Muscle of back (tissue), 3 donors: ENCODE measurements at regions not wholly inside any gene's neighbourhood (a gene's known extent, or its start where the extent isn't known, plus 50 kb on each side); places are given as distances from the start of the nearest gene placed in this dataset.

ENCODE experiments used
- DNase-seq, 3 donors: peaks; one replicate each; pipeline versions ENCODE4 v3.0.0 to v3.0.0-alpha.2; 2013

DNA sequence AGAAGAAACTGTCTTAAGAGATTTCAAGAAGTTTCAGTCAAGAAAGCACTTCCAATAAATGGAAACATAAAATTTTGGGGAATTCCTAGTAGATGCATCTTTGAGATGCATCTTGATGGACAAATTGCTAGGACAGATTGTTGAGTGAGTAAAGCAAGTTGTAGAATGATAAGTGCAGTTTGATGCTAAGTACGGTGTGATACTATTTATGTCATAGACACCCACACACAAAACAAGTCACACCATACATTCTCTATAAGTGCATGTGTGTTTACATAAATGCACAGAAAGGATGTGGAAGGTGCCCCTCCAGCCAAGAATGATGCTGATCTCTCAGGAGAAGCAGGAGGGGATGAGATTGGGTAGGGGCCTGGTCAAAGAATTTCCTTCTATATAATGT, 375.7 kb downstream of the FOXO1 start:
- DNase-seq, result no peak

DNA sequence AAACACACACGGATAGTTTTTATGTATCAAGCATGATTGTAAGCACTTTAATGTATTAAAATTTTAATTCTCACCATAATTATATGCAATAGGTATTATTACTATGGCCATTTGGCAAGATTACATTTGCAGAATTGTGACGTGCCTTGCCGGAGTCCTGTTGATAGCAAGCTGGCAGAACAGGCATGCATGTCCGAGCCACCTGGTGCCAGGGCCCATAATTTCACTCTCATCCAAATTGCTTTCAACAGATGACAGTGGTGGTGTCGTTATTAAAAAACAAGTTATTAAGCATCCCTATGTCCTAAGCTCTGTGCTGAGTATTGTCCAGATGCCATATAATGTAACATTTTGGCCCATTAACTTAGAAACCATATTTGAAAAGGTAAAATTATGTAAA, 374.3 kb downstream of the FOXO1 start:
- no peak for DNase-seq

DNA sequence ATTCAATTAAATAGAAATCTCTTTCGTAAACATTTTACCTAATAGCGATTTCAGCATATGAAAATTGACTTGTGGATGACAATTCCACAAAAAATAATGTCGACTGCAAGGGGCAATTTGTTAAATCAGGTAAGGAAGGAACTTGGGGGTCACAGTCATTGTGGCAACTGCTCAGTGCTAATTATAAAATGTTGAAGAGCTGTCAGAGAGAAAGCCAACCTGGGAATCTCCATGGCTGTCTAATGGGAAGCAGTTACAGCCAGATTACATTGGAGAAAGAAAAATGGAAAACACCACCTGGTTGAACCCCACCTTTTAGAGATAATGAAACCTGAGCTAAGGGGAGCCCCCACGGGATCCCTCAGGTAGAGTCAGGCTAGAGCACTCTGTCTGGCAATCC, 373.9 kb downstream of the FOXO1 start:
- no peak for DNase-seq

DNA sequence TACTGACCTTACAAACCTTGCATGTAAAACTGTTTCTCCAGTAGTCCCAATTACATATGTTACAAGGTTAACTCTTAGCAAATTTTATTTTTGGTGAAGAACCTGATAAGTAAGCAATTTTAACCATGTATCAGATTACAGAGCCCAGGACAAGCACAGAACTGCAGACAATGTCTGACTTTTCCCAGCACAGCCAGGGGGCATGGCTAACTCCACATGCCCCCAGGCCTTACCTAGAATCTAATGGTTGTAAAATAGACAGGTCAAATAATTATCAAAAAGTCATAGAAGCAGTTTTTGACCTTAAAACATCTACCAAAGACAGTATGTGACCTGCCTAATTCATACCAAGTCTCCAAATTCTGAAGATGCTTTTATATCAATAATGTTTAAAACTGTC, 364.1 kb downstream of the FOXO1 start:
- no peak for DNase-seq

- DNase-seq, result no peak
Measured at GRCh38 chr13:40304391-40304790, 362.1 kb downstream of the FOXO1 start.

DNA sequence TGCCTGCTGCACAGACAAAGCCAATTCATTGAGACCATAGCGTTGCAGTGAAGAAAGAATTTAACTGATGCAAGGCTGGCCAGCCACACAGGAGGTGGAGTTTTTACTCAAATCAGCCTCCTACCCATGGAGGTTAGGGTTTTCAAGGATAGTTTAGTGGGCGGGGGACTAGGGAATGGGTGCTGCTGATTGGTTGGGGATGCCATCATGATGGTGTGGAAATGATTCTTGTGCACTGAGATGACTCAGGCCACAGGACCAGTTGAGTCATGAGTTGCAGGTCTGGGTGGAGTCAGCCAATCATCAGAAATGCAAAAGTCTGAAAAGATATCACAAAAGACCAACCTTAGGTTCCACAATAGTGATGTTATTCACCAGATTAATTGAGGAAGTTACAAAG, 359.6 kb downstream of the FOXO1 start:
- DNase-seq, result no peak

DNA sequence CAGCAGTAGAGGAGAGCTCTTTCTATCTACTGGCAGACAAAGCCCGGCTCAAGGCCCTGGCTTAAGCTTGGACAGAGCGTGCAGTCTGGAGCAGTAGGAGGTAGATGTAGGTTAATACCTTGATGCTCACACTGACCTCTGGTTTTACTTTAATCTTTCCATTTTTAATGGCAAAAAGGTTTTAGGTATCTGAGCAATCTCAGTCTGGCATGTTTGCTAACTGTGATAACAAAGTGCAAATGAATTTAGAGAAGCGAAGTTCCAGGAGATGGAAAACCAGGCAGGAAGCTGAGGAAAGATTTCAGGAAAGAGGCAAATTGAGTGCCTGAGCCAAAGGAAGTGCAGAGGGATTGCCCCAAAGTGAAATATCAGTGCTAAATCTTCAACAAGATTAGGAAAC, 356.6 kb downstream of the FOXO1 start:
- DNase-seq, result no peak

DNA sequence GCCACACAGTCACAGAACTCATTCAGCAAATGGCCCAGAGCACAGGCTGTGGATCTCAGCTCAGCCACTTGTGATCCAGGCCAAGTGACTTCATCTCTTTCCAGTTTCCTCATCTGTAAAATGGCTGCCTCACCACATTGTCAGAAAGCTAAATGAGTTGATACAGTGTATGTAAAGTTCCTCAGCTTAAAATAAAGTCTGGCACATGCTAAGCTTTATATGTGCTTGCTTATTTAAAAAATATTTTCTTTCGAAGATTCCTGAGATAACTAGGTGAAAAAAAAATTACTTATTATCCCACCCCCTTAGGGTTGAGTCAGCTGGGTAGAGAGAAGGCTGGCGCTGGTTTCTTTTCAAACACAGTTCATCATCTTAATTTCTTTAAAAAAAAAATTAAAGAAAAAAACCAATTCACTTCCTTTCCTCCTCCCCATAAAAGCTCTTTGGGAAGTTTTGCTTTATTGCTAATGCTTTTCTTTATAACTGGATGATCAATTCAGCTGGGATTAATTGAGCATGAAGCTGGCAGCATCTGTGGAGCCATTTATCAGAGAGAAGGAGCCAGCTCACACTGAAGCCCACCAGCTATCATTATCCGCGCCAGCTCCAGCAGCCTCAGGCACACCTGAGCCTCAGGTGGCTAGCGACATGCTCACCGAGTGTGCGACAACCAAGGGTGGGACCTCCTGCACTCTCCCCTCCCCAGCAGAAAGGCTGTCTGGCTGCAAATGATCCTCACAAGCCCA, 354.9 kb downstream of the FOXO1 start:
- DNase-seq, result no peak

DNA sequence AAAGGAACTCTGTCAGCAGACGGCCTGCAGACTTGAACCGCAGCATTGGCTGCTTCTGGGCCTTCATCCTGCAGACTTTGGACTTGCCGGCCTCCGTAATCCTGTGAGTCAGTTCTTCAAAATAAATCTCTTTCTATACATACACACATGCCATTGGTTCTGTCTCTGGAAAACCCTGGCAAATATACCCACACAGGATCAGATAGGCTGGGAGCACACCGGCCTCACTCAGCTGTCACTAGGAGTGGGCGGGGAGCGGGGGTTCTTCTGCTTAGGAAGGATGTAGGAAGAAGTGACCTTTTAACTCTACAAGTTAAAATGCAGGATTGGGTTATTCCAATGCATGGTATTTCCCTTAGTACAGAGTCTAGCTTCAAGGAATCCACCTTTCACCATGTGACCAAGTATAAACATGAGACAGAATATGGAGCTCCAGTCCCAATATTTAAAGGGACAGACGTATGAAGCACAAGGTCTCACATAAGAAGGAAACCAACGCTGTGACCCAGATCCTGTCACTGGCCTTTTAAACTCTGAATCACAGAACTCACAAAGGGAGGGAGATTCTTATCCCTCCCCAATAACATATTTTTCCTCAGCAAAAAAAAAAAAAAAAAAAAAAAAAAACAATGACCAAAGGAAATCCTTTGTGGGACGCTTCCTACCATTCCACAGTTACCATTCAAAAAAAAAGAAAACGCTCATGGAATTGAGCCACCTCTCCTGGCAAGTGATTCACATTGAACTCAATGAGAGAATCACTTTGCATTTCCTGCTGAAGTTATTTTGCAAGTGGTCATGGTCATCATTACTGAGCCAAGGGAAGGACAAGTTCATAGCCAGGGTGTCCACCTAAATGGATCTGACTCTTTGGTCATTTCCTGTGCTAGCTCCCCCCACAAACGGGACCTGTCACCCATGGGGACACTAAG, 352.9 kb downstream of the FOXO1 start:
- DNase-seq, result peak in 2 of 3 donors; percentile 23 to 36

GRCh38 chr13:40315416-40316064, 350.9 kb downstream of the FOXO1 start:
- peak in 2 of 3 donors; percentile 9 to 30 for DNase-seq

- DNase-seq, result no peak
Measured at GRCh38 chr13:40316301-40316700, 350.1 kb downstream of the FOXO1 start.

GRCh38 chr13:40317980-40318327, 348.5 kb downstream of the FOXO1 start:
- no peak for DNase-seq

DNA sequence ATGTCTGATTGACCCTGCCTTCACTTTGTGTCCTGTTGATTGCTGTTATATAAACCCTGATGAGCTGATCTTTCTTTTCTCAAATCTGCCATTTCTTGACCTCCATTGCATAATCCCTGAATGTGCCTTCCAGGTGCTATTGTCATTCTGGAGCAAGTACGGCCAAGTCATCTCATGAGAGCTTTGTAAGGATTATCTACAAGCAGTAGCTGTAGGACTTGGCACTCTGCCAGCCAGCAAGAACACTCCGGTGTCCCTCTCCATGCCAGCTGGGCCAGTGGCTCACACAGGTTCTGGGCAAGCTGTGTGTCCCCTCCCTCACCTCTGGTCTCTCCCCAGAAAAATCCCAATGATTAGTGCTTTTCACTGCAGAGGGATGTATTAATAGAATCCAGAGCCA, 348.1 kb downstream of the FOXO1 start:
- peak in 2 of 3 donors; percentile 8 to 39 for DNase-seq

- DNase-seq, result no peak
Measured at GRCh38 chr13:40319699-40320579, 346.5 kb downstream of the FOXO1 start.

GRCh38 chr13:40328091-40328490, 338.4 kb downstream of the FOXO1 start:
- no peak for DNase-seq

GRCh38 chr13:40329781-40330485, 336.5 kb downstream of the FOXO1 start:
- no peak for DNase-seq

GRCh38 chr13:40330950-40331349, 335.5 kb downstream of the FOXO1 start:
- no peak for DNase-seq

GRCh38 chr13:40331802-40332201, 334.6 kb downstream of the FOXO1 start:
- no peak for DNase-seq

DNA sequence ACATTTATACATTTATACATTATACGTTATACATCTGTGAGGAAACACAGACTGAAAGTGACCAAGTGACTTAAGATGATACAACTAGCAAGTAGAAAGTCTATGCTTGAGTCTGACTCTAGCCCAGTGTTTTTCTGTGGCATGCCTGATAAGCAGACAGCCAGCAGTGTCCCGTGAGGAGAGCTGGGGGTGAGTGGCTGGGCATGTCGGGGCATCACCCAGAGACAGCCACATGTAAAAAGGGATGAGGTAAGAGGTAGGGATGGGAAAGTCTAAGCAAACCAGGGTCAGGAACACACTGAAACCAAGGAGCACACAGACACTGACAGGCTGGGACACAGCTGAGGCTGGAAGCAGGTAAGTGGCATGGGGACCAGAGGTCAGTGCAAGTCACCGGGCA, 333.2 kb downstream of the FOXO1 start:
- DNase-seq, result no peak

- no peak for DNase-seq
Measured at GRCh38 chr13:40334031-40334430, 332.4 kb downstream of the FOXO1 start.

GRCh38 chr13:40334616-40335015, 331.8 kb downstream of the FOXO1 start:
- DNase-seq, result no peak
